GM12891 (cell line): ENCODE measurements at regions not wholly inside any gene's neighbourhood (a gene's known extent, or its start where the extent isn't known, plus 50 kb on each side); places are given as distances from the start of the nearest gene placed in this dataset.

Experiments used
- PAX5 ChIP-seq: IDR thresholded peaks from 2 replicates; pipeline ENCODE4 v1.6.1; 2011; ENCODE audit warnings: low read length, moderate library complexity, mild to moderate bottlenecking; ENCODE audit not compliant: insufficient read depth, severe bottlenecking
- POLR2A ChIP-seq: IDR thresholded peaks from 2 replicates; pipeline ENCODE4 v1.6.1; 2011; ENCODE audit warnings: low read depth, low read length, control low read depth
- POLR2AphosphoS5 ChIP-seq: IDR thresholded peaks from 2 replicates; pipeline ENCODE4 v1.6.1; 2011; ENCODE audit warnings: low read depth, low read length, control low read depth
- POU2F2 ChIP-seq: IDR thresholded peaks from 2 replicates; pipeline ENCODE4 v1.6.1; 2011; ENCODE audit warnings: low read depth, mild to moderate bottlenecking, control low read depth, low read length, moderate library complexity
- SPI1 ChIP-seq: IDR thresholded peaks from 2 replicates; pipeline ENCODE4 v1.6.1; 2011; ENCODE audit warnings: low read depth, low read length, control low read depth
- TAF1 ChIP-seq: IDR thresholded peaks from 2 replicates; pipeline ENCODE4 v1.6.1; 2011; ENCODE audit warnings: low read depth, low read length, control low read depth

- TF ChIP-seq POLR2A, result no peak
- TF ChIP-seq PAX5, result no peak
- no peak for TF ChIP-seq POLR2AphosphoS5
- TF ChIP-seq TAF1, result no peak
- no peak for TF ChIP-seq SPI1
- no peak for TF ChIP-seq POU2F2
Observed at GRCh38 chr6:139530561-139530960, 156.1 kb upstream of the CITED2 start.
